ENCODE measurements at regions not wholly inside any gene's neighbourhood (a gene's known extent, or its start where the extent isn't known, plus 50 kb on each side); places are given as distances from the start of the nearest gene placed in this dataset.

GRCh38 chr3:48088749-48089466 lies 72.7 kb upstream of the MAP4 start (continued):
- TF ChIP-seq, protein P1, sequence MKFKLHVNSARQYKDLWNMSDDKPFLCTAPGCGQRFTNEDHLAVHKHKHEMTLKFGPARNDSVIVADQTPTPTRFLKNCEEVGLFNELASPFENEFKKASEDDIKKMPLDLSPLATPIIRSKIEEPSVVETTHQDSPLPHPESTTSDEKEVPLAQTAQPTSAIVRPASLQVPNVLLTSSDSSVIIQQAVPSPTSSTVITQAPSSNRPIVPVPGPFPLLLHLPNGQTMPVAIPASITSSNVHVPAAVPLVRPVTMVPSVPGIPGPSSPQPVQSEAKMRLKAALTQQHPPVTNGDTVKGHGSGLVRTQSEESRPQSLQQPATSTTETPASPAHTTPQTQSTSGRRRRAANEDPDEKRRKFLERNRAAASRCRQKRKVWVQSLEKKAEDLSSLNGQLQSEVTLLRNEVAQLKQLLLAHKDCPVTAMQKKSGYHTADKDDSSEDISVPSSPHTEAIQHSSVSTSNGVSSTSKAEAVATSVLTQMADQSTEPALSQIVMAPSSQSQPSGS (CRISPR knock-in tag; IDR thresholded peaks at IDR 0.05; ENCODE audit: borderline replicate concordance, low read depth), result no peak
- TF ChIP-seq NR1H2 (CRISPR knock-in tag; IDR thresholded peaks at IDR 0.05) (no peak), RELA (CRISPR knock-in tag; IDR thresholded peaks at IDR 0.05; ENCODE audit: borderline replicate concordance) (0 out of 2 replicates have a peak, but pooled peaks have one; percentile 21), KAT7 (CRISPR knock-in tag; IDR thresholded peaks at IDR 0.05; ENCODE audit: borderline replicate concordance) (no peak), ATF1 (CRISPR knock-in tag; IDR thresholded peaks at IDR 0.05) (0 out of 2 replicates have a peak, but pooled peaks have one; percentile 47), JUN (CRISPR knock-in tag; IDR thresholded peaks at IDR 0.05) (no peak), NR2C2 (CRISPR knock-in tag; IDR thresholded peaks at IDR 0.05) (no peak; the same call in 1 of the 2 replicates), ZNF317 (CRISPR knock-in tag; IDR thresholded peaks at IDR 0.05; ENCODE audit: borderline replicate concordance, low read depth) (0 out of 2 replicates have a peak, but pooled peaks have one; percentile 20), E2F5 (CRISPR knock-in tag; IDR thresholded peaks at IDR 0.05) (peak; percentile 54; the same call in 1 of the 2 replicates), CDX4 (CRISPR knock-in tag; IDR thresholded peaks at IDR 0.05; ENCODE audit: borderline replicate concordance) (no peak), NFYB (CRISPR knock-in tag; conservative IDR thresholded peaks at IDR 0.05; ENCODE audit: low read depth) (peak; percentile 96), FOXK1 (CRISPR knock-in tag; IDR thresholded peaks at IDR 0.05) (peak; percentile 21; the same call in 1 of the 2 replicates), NFATC4 (CRISPR knock-in tag; IDR thresholded peaks at IDR 0.05) (no peak), ETV6 (CRISPR knock-in tag; IDR thresholded peaks at IDR 0.05) (peak; percentile 82), MLX (CRISPR knock-in tag; IDR thresholded peaks at IDR 0.05) (no peak), USF1 (CRISPR knock-in tag; IDR thresholded peaks at IDR 0.05) (peak; percentile 42; the same call in 1 of the 2 replicates), HMGA2 (CRISPR knock-in tag; IDR thresholded peaks at IDR 0.05) (no peak), JAZF1 (CRISPR knock-in tag; IDR thresholded peaks at IDR 0.05) (no peak), ZNF423 (CRISPR knock-in tag; IDR thresholded peaks at IDR 0.05) (peak; percentile 24; the same call in 1 of the 2 replicates)
- TF ChIP-seq, protein P2, sequence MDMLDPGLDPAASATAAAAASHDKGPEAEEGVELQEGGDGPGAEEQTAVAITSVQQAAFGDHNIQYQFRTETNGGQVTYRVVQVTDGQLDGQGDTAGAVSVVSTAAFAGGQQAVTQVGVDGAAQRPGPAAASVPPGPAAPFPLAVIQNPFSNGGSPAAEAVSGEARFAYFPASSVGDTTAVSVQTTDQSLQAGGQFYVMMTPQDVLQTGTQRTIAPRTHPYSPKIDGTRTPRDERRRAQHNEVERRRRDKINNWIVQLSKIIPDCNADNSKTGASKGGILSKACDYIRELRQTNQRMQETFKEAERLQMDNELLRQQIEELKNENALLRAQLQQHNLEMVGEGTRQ (CRISPR knock-in tag; IDR thresholded peaks at IDR 0.05), result no peak
- TF ChIP-seq, protein P3, sequence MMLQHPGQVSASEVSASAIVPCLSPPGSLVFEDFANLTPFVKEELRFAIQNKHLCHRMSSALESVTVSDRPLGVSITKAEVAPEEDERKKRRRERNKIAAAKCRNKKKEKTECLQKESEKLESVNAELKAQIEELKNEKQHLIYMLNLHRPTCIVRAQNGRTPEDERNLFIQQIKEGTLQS (CRISPR knock-in tag; conservative IDR thresholded peaks at IDR 0.05), result no peak
- TF ChIP-seq, protein P4, sequence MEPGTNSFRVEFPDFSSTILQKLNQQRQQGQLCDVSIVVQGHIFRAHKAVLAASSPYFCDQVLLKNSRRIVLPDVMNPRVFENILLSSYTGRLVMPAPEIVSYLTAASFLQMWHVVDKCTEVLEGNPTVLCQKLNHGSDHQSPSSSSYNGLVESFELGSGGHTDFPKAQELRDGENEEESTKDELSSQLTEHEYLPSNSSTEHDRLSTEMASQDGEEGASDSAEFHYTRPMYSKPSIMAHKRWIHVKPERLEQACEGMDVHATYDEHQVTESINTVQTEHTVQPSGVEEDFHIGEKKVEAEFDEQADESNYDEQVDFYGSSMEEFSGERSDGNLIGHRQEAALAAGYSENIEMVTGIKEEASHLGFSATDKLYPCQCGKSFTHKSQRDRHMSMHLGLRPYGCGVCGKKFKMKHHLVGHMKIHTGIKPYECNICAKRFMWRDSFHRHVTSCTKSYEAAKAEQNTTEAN (CRISPR knock-in tag; IDR thresholded peaks at IDR 0.05), result peak; percentile 78; the same call in 1 of the 2 replicates
- TF ChIP-seq, protein P5, sequence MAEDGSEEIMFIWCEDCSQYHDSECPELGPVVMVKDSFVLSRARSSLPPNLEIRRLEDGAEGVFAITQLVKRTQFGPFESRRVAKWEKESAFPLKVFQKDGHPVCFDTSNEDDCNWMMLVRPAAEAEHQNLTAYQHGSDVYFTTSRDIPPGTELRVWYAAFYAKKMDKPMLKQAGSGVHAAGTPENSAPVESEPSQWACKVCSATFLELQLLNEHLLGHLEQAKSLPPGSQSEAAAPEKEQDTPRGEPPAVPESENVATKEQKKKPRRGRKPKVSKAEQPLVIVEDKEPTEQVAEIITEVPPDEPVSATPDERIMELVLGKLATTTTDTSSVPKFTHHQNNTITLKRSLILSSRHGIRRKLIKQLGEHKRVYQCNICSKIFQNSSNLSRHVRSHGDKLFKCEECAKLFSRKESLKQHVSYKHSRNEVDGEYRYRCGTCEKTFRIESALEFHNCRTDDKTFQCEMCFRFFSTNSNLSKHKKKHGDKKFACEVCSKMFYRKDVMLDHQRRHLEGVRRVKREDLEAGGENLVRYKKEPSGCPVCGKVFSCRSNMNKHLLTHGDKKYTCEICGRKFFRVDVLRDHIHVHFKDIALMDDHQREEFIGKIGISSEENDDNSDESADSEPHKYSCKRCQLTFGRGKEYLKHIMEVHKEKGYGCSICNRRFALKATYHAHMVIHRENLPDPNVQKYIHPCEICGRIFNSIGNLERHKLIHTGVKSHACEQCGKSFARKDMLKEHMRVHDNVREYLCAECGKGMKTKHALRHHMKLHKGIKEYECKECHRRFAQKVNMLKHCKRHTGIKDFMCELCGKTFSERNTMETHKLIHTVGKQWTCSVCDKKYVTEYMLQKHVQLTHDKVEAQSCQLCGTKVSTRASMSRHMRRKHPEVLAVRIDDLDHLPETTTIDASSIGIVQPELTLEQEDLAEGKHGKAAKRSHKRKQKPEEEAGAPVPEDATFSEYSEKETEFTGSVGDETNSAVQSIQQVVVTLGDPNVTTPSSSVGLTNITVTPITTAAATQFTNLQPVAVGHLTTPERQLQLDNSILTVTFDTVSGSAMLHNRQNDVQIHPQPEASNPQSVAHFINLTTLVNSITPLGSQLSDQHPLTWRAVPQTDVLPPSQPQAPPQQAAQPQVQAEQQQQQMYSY (CRISPR knock-in tag; IDR thresholded peaks at IDR 0.05), result peak; percentile 70

Measured in WTC11 (cell line).